H7 (cell line): ENCODE measurements at regions not wholly inside any gene's neighbourhood (a gene's known extent, or its start where the extent isn't known, plus 50 kb on each side); places are given as distances from the start of the nearest gene placed in this dataset.

Experiments
- DNase-seq: peaks from one replicate; pipeline ENCODE4 v3.0.0; 2012
- H3K27me3 ChIP-seq: 2 replicates; pipeline ENCODE4 v1.6.0; 2011; ENCODE audit warnings: mild to moderate bottlenecking, low read length; ENCODE audit not compliant: control insufficient read depth, insufficient read depth
- H3K36me3 ChIP-seq: replicated peaks from 2 replicates; pipeline ENCODE4 v1.5.1; 2011; ENCODE audit warnings: low read length; ENCODE audit not compliant: control insufficient read depth, insufficient read depth
- H3K4me3 ChIP-seq: 2 replicates; pipeline ENCODE4 v1.5.1; 2011; ENCODE audit warnings: low read depth, mild to moderate bottlenecking, control low read depth, low read length, moderate library complexity; ENCODE audit not compliant: insufficient read depth

GRCh38 chr16:79298476-79298875, 302.1 kb downstream of the MAF start:
- no peak overlapping the region for H3K4me3 ChIP-seq
- H3K36me3 ChIP-seq, result no peaks in the 10 kb centered on the region
- DNase-seq, result no peak
- H3K27me3 ChIP-seq, result no peaks in the 10 kb centered on the region

- H3K27me3 ChIP-seq, result no peaks in the 10 kb centered on the region
- H3K36me3 ChIP-seq, result no peaks in the 10 kb centered on the region
- H3K4me3 ChIP-seq, result no peak overlapping the region
- no peak for DNase-seq
Observed at GRCh38 chr16:79297805-79298204, 302.7 kb downstream of the MAF start.

- H3K27me3 ChIP-seq, result no peaks in the 10 kb centered on the region
- H3K36me3 ChIP-seq, result no peaks in the 10 kb centered on the region
- H3K4me3 ChIP-seq, result no peak overlapping the region
- DNase-seq, result no peak
Observed at GRCh38 chr16:79297296-79297695, 303.2 kb downstream of the MAF start.

GRCh38 chr16:79296491-79296890, 304.0 kb downstream of the MAF start:
- no peaks in the 10 kb centered on the region for H3K27me3 ChIP-seq
- H3K4me3 ChIP-seq, result no peak overlapping the region
- no peaks in the 10 kb centered on the region for H3K36me3 ChIP-seq
- DNase-seq, result no peak

- Histone ChIP-seq H3K4me3 (no peak overlapping the region), H3K36me3 (no peaks in the 10 kb centered on the region), H3K27me3 (no peaks in the 10 kb centered on the region)
- DNase-seq, result no peak
Observed at GRCh38 chr16:79295746-79296145, 304.8 kb downstream of the MAF start.

GRCh38 chr16:79295162-79295561, 305.4 kb downstream of the MAF start:
- H3K27me3 ChIP-seq, result no peaks in the 10 kb centered on the region
- no peak for DNase-seq
- no peak overlapping the region for H3K4me3 ChIP-seq
- no peaks in the 10 kb centered on the region for H3K36me3 ChIP-seq

GRCh38 chr16:79294568-79294967, 306.0 kb downstream of the MAF start:
- Histone ChIP-seq H3K36me3 (no peaks in the 10 kb centered on the region), H3K27me3 (no peaks in the 10 kb centered on the region; the same call in 1 of the 2 replicates), H3K4me3 (no peak overlapping the region)
- DNase-seq, result no peak

- H3K4me3 ChIP-seq, result no peak overlapping the region
- no peaks in the 10 kb centered on the region; the same call in 1 of the 2 replicates for H3K27me3 ChIP-seq
- no peak for DNase-seq
Observed at GRCh38 chr16:79293836-79294460, 306.6 kb downstream of the MAF start.

GRCh38 chr16:79288066-79288465, 312.5 kb downstream of the MAF start:
- H3K4me3 ChIP-seq, result no peak overlapping the region
- no peak for DNase-seq
- no peaks in the 10 kb centered on the region; the same call in 1 of the 2 replicates for H3K27me3 ChIP-seq
- no peaks in the 10 kb centered on the region for H3K36me3 ChIP-seq

More at GRCh38 chr16:79293836-79294460, 306.6 kb downstream of the MAF start:
- H3K36me3 ChIP-seq, result no peaks in the 10 kb centered on the region

GRCh38 chr16:79287424-79287917, 313.1 kb downstream of the MAF start:
- Histone ChIP-seq H3K4me3 (no peak overlapping the region), H3K36me3 (no peaks in the 10 kb centered on the region), H3K27me3 (no peaks in the 10 kb centered on the region; the same call in 1 of the 2 replicates)
- DNase-seq, result no peak

- Histone ChIP-seq H3K36me3 (no peaks in the 10 kb centered on the region), H3K27me3 (no peaks in the 10 kb centered on the region; the same call in 1 of the 2 replicates), H3K4me3 (no peak overlapping the region)
- DNase-seq, result no peak
Observed at GRCh38 chr16:79286646-79287423, 313.7 kb downstream of the MAF start.

- Histone ChIP-seq H3K36me3 (no peaks in the 10 kb centered on the region), H3K4me3 (no peak overlapping the region), H3K27me3 (no peaks in the 10 kb centered on the region; the same call in 1 of the 2 replicates)
- no peak for DNase-seq
Observed at GRCh38 chr16:79284766-79285165, 315.8 kb downstream of the MAF start.

GRCh38 chr16:79283578-79283977, 317.0 kb downstream of the MAF start:
- H3K36me3 ChIP-seq, result no peaks in the 10 kb centered on the region
- H3K27me3 ChIP-seq, result no peaks in the 10 kb centered on the region
- no peak overlapping the region for H3K4me3 ChIP-seq
- DNase-seq, result no peak

GRCh38 chr16:79282806-79283205, 317.7 kb downstream of the MAF start:
- no peak overlapping the region for H3K4me3 ChIP-seq
- DNase-seq, result no peak
- H3K27me3 ChIP-seq, result no peaks in the 10 kb centered on the region
- H3K36me3 ChIP-seq, result no peaks in the 10 kb centered on the region

GRCh38 chr16:79278506-79278905, 322.0 kb downstream of the MAF start:
- Histone ChIP-seq H3K4me3 (no peak overlapping the region), H3K36me3 (no peaks in the 10 kb centered on the region), H3K27me3 (no peaks in the 10 kb centered on the region)
- DNase-seq, result no peak
